DOHH2 (cell line): ENCODE measurements at regions not wholly inside any gene's neighbourhood (a gene's known extent, or its start where the extent isn't known, plus 50 kb on each side); places are given as distances from the start of the nearest gene placed in this dataset.

ENCODE experiments used
- EZH2phosphoT487 ChIP-seq: fragments of 200-600 bp; sonication (generic); IDR thresholded peaks from 2 replicates; pipeline ENCODE4 v1.6.1; 2017; ENCODE audit warnings: borderline replicate concordance, mild to moderate bottlenecking, antibody characterized with exemption, low read length, moderate library complexity, mixed read lengths
- TF ChIP-seq, protein P1 (sequence below): fragments of 200-600 bp; sonication (generic); IDR thresholded peaks from one replicate; pipeline ENCODE4 v1.5.1; 2014; ENCODE audit warnings: antibody characterized with exemption, mild to moderate bottlenecking, low read depth, low read length; ENCODE audit not compliant: poor library complexity, severe bottlenecking

DNA sequence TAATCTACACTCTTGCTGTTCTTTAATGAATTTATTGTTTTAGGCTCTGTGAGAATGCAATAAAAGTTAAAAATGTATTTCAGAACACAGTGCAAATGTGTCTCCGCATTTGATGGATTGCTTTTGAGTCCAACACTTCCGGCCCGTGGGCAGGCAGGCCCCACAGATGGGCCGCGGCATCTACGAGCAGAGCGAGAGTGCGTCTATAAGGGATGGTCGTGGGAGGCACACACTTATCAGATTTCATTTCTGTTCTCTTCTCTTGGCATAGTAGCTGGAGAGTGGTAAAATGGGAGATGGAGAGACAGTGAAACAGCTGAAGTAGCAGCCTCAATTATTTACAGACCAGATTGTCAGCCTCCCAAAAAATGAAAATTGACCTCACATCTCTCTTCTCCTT, 134.2 kb downstream of the NAV1 start:
- TF ChIP-seq, protein P1, sequence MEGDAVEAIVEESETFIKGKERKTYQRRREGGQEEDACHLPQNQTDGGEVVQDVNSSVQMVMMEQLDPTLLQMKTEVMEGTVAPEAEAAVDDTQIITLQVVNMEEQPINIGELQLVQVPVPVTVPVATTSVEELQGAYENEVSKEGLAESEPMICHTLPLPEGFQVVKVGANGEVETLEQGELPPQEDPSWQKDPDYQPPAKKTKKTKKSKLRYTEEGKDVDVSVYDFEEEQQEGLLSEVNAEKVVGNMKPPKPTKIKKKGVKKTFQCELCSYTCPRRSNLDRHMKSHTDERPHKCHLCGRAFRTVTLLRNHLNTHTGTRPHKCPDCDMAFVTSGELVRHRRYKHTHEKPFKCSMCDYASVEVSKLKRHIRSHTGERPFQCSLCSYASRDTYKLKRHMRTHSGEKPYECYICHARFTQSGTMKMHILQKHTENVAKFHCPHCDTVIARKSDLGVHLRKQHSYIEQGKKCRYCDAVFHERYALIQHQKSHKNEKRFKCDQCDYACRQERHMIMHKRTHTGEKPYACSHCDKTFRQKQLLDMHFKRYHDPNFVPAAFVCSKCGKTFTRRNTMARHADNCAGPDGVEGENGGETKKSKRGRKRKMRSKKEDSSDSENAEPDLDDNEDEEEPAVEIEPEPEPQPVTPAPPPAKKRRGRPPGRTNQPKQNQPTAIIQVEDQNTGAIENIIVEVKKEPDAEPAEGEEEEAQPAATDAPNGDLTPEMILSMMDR = no peak
- TF ChIP-seq EZH2phosphoT487 = no peak
